Vagina (tissue), 2 donors: ENCODE measurements at regions not wholly inside any gene's neighbourhood (a gene's known extent, or its start where the extent isn't known, plus 50 kb on each side); places are given as distances from the start of the nearest gene placed in this dataset.

Experiments used
- CTCF ChIP-seq, 3 experiments: fragments of 450-650 bp in 2 of 3; fragments of 200-600 bp in 1 of 3; sonication (generic) in 1 of 3; IDR thresholded peaks; one replicate each; pipeline ENCODE4 v1.5.1; 2017 to 2019; ENCODE audit warnings: antibody characterized with exemption in 3 of 3, mild to moderate bottlenecking in 2 of 3, moderate library complexity in 2 of 3
- POLR2A ChIP-seq, 2 donors: fragments of 450-650 bp; IDR thresholded peaks; one replicate each; pipeline ENCODE4 v1.6.1; 2017; ENCODE audit warnings: antibody characterized with exemption in 2 of 2, mild to moderate bottlenecking in 2 of 2, moderate library complexity in 2 of 2
- POLR2AphosphoS5 ChIP-seq, 2 donors: sonication (generic); formaldehyde crosslinking; IDR thresholded peaks; one replicate each; pipeline ENCODE4 v1.9.0; 2017; ENCODE audit warnings: antibody characterized with exemption in 2 of 2, mild to moderate bottlenecking in 2 of 2, low read depth in 1 of 2; ENCODE audit not compliant: insufficient read depth in 1 of 2

GRCh38 chr4:24742773-24743172 lies 52.6 kb upstream of the SOD3 start:
- TF ChIP-seq CTCF (IDR thresholded peaks at IDR 0.05) (no peak), POLR2A (IDR thresholded peaks at IDR 0.05) (no peak), POLR2AphosphoS5 (IDR thresholded peaks at IDR 0.05; ENCODE audit: insufficient read depth in 1 of 2, low read depth in 1 of 2) (no peak)
